DOHH2 (cell line): ENCODE measurements at regions not wholly inside any gene's neighbourhood (a gene's known extent, or its start where the extent isn't known, plus 50 kb on each side); places are given as distances from the start of the nearest gene placed in this dataset.
"Not testable (repeated sequence)": the region's sequence is repeated elsewhere in the genome, so short reads cannot be mapped to it uniquely, and the experiment has no call there.

Experiments
- H3F3A ChIP-seq: fragments of 200-600 bp; sonication (generic), shearing (Covaris generic); 2 replicates; pipeline ENCODE4 v1.6.0; 2016; ENCODE audit warnings: antibody characterized with exemption, mild to moderate bottlenecking; ENCODE audit not compliant: control insufficient read depth, insufficient read depth
- H3K27ac ChIP-seq: fragments of 200-600 bp; sonication (generic); 2 replicates; pipeline ENCODE4 v1.5.1; 2014; ENCODE audit warnings: low read depth, mild to moderate bottlenecking, low read length, moderate library complexity
- H3K27me3 ChIP-seq: fragments of 200-600 bp; sonication (generic); 2 replicates; pipeline ENCODE4 v1.6.1; 2014; ENCODE audit warnings: mild to moderate bottlenecking, low read length, mixed read lengths; ENCODE audit not compliant: control insufficient read depth
- H3K36me3 ChIP-seq: fragments of 200-600 bp; sonication (generic); 2 replicates; pipeline ENCODE4 v1.6.1; 2014; ENCODE audit warnings: mild to moderate bottlenecking, low read length, moderate library complexity, mixed read lengths; ENCODE audit not compliant: control insufficient read depth
- H3K4me1 ChIP-seq: fragments of 200-600 bp; sonication (generic); 2 replicates; pipeline ENCODE4 v1.6.1; 2014; ENCODE audit warnings: mild to moderate bottlenecking, low read length, mixed read lengths; ENCODE audit not compliant: control insufficient read depth
- H3K4me2 ChIP-seq: fragments of 200-600 bp; sonication (generic); 2 replicates; pipeline ENCODE4 v1.6.0; 2014; ENCODE audit warnings: mild to moderate bottlenecking, low read length, moderate library complexity
- H3K4me3 ChIP-seq: fragments of 200-600 bp; sonication (generic); 2 replicates; pipeline ENCODE4 v1.5.1; 2014; ENCODE audit warnings: mild to moderate bottlenecking, low read length, mixed read lengths
- H3K79me2 ChIP-seq: fragments of 200-600 bp; sonication (generic); 2 replicates; pipeline ENCODE4 v1.6.1; 2014; ENCODE audit warnings: mild to moderate bottlenecking, low read length, mixed read lengths; ENCODE audit not compliant: control insufficient read depth
- H3K9me2 ChIP-seq: fragments of 200-600 bp; sonication (generic); replicated peaks from 2 replicates; pipeline ENCODE4 v1.6.1; 2014; ENCODE audit warnings: mild to moderate bottlenecking, low read length, mixed read lengths; ENCODE audit not compliant: control insufficient read depth
- H3K9me3 ChIP-seq: fragments of 200-600 bp; sonication (generic); 2 replicates; pipeline ENCODE4 v1.6.1; 2014; ENCODE audit warnings: antibody characterized with exemption, low read length, mixed read lengths; ENCODE audit not compliant: control insufficient read depth, insufficient read depth
- H4K20me1 ChIP-seq: fragments of 200-600 bp; sonication (generic); 2 replicates; pipeline ENCODE4 v1.6.0; 2014; ENCODE audit warnings: low read depth, mild to moderate bottlenecking, antibody characterized with exemption, low read length, moderate library complexity; ENCODE audit not compliant: control insufficient read depth, insufficient read depth
- CTCF ChIP-seq: fragments of 200-600 bp; sonication (generic); IDR thresholded peaks from one replicate; pipeline ENCODE4 v1.5.1; 2014; ENCODE audit warnings: antibody characterized with exemption, mild to moderate bottlenecking, low read depth, low read length; ENCODE audit not compliant: poor library complexity, severe bottlenecking
- EZH2phosphoT487 ChIP-seq: fragments of 200-600 bp; sonication (generic); IDR thresholded peaks from 2 replicates; pipeline ENCODE4 v1.6.1; 2017; ENCODE audit warnings: borderline replicate concordance, mild to moderate bottlenecking, antibody characterized with exemption, low read length, moderate library complexity, mixed read lengths

GRCh38 chr5:166803058-166803457, 1488.4 kb upstream of the WWC1 start:
- TF ChIP-seq EZH2phosphoT487 (no peak), CTCF (no peak)
- Histone ChIP-seq H3K27ac (no peak overlapping the region), H3K36me3 (no peaks in the 10 kb centered on the region), H3K4me1 (no peaks in the 10 kb centered on the region), H3K4me3 (no peak overlapping the region), H3K9me3 (no peaks in the 10 kb centered on the region), H4K20me1 (no peaks in the 10 kb centered on the region), H3K9me2 (no peaks in the 10 kb centered on the region), H3F3A (no peaks in the 10 kb centered on the region), H3K27me3 (no peaks in the 10 kb centered on the region), H3K79me2 (no peaks in the 10 kb centered on the region), H3K4me2 (no peak overlapping the region)

GRCh38 chr5:166804223-166804622, 1487.2 kb upstream of the WWC1 start:
- not testable (repeated sequence) for H4K20me1 ChIP-seq, H3K4me2 ChIP-seq, H3K79me2 ChIP-seq, H3K4me1 ChIP-seq, H3K4me3 ChIP-seq, H3K27ac ChIP-seq, H3F3A ChIP-seq, H3K9me3 ChIP-seq, H3K27me3 ChIP-seq, H3K36me3 ChIP-seq, H3K9me2 ChIP-seq

GRCh38 chr5:166804693-166805092, 1486.8 kb upstream of the WWC1 start:
- not testable (repeated sequence) for H3K9me2 ChIP-seq, H3K36me3 ChIP-seq, H3K4me2 ChIP-seq, H3K27me3 ChIP-seq, H3K27ac ChIP-seq, H3K4me3 ChIP-seq, H3K4me1 ChIP-seq, H4K20me1 ChIP-seq, H3K79me2 ChIP-seq, H3K9me3 ChIP-seq, H3F3A ChIP-seq

GRCh38 chr5:166810093-166810658, 1481.3 kb upstream of the WWC1 start:
- not testable (repeated sequence) for H3K9me3 ChIP-seq

GRCh38 chr5:166810721-166811120, 1480.7 kb upstream of the WWC1 start:
- Histone ChIP-seq H3K4me3 (no peak overlapping the region), H3K36me3 (no peaks in the 10 kb centered on the region), H3K9me2 (no peaks in the 10 kb centered on the region), H4K20me1 (no peaks in the 10 kb centered on the region), H3K9me3 (no peaks in the 10 kb centered on the region), H3K4me1 (no peaks in the 10 kb centered on the region), H3K27me3 (no peaks in the 10 kb centered on the region), H3K4me2 (no peak overlapping the region), H3K27ac (no peak overlapping the region), H3F3A (no peaks in the 10 kb centered on the region), H3K79me2 (no peaks in the 10 kb centered on the region)
- TF ChIP-seq CTCF (no peak), EZH2phosphoT487 (no peak)

More at GRCh38 chr5:166810093-166810658, 1481.3 kb upstream of the WWC1 start:
- H3K79me2 ChIP-seq, H4K20me1 ChIP-seq, H3K4me3 ChIP-seq, H3F3A ChIP-seq, H3K27ac ChIP-seq, H3K4me1 ChIP-seq, H3K27me3 ChIP-seq, H3K36me3 ChIP-seq, H3K9me2 ChIP-seq, H3K4me2 ChIP-seq: not testable (repeated sequence)
